ENCODE measurements at regions not wholly inside any gene's neighbourhood (a gene's known extent, or its start where the extent isn't known, plus 50 kb on each side); places are given as distances from the start of the nearest gene placed in this dataset.

DNA sequence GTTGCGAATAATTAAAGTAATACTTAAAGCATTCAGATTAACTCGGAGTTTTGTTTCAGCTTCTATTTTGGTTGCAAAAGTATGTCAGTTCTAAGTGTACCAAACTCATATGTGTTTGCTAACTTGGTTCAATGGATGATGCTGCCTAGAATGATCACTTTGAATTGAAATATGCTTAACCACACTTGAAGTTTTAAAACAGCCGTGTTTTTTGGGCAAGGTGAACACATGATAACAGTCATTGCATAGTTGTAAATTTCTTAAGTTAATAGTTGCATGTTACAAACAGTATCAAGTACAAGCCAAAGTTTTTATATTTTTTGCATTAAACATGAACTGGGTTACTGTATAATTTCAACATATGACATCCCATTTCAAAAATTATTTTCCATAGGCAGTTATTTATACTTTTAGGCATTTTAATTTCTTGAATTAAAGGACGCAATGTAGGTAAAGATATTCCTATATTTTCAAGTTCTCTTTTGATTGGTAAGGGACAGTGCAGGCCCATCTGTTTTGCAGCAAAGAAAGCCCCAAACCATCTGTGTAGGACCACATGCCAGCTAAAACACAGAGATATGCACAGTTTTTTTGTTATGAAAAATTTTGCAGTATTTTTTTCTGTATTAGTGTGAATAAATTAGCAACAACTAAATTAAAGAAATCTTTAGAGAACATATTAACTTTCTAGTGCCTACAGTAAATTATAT lies 575.5 kb downstream of the PRKD1 start:
- Histone ChIP-seq H4K91ac (replicated peaks; ENCODE audit: insufficient read length, low read length) (no peak overlapping the region), H3K27me3 (replicated peaks in 1 of 4; ENCODE audit: control insufficient read depth in 3 of 4, extremely low read depth in 1 of 4, insufficient read depth in 3 of 4, low read length in 3 of 4) (no peaks in the 10 kb centered on the region), H3K56ac (replicated peaks; ENCODE audit: insufficient read length, low read depth, low read length) (no peak overlapping the region), H3K9ac (replicated peaks in 1 of 4; ENCODE audit: extremely low read depth in 1 of 4, low read depth in 3 of 4, low read length in 3 of 4) (no peak overlapping the region), H2AFZ (ENCODE audit: low read length) (no peak overlapping the region), H4K20me1 (replicated peaks in 1 of 2; ENCODE audit: control insufficient read depth in 1 of 2, insufficient read depth in 2 of 2, low read length in 2 of 2) (no peaks in the 10 kb centered on the region), H3K4ac (replicated peaks; ENCODE audit: insufficient read length, low read depth, low read length) (no peak overlapping the region), H3K4me1 (replicated peaks in 1 of 4; ENCODE audit: control insufficient read depth in 3 of 4, insufficient read depth in 4 of 4, low read length in 3 of 4) (no peaks in the 10 kb centered on the region), H3K36me3 (ENCODE audit: control insufficient read depth in 2 of 4, insufficient read depth in 4 of 4, low read length in 3 of 4) (no peaks in the 10 kb centered on the region), H2BK120ac (replicated peaks; ENCODE audit: low read depth, low read length) (no peak overlapping the region), H2BK20ac (ENCODE audit: low read length) (no peak overlapping the region), H2BK15ac (ENCODE audit: low read length) (no peak overlapping the region), H3K18ac (ENCODE audit: extremely low read depth, low read length) (no peak overlapping the region), H3K14ac (ENCODE audit: insufficient read length) (no peak overlapping the region), H3K4me2 (ENCODE audit: insufficient read depth in 1 of 2, low read depth in 2 of 2, low read length in 2 of 2) (no peak overlapping the region), H2AK5ac (ENCODE audit: low read depth, low read length) (no peak overlapping the region), H3K9me3 (ENCODE audit: insufficient read depth in 2 of 2, low read depth in 1 of 2, low read length in 1 of 2) (no peaks in the 10 kb centered on the region), H3K79me2 (ENCODE audit: control insufficient read depth in 1 of 2, insufficient read depth in 2 of 2, low read length in 2 of 2) (no peaks in the 10 kb centered on the region), H3K4me3 (ENCODE audit: extremely low read depth in 1 of 4, insufficient read depth in 2 of 4, low read depth in 3 of 4, low read length in 4 of 4) (no peak overlapping the region), H3K23ac (ENCODE audit: insufficient read length) (no peak overlapping the region), H2BK12ac (ENCODE audit: low read depth, low read length) (no peak overlapping the region), H3K27ac (ENCODE audit: low read depth, low read length) (no peak overlapping the region), H3K23me2 (ENCODE audit: low read depth, low read length) (no peaks in the 10 kb centered on the region), H2BK5ac (ENCODE audit: low read depth, low read length) (no peak overlapping the region), H4K8ac (ENCODE audit: extremely low read depth, insufficient read depth, low read length) (no peak overlapping the region), H3K79me1 (ENCODE audit: low read depth, low read length) (no peaks in the 10 kb centered on the region), H4K5ac (ENCODE audit: insufficient read length, low read depth, low read length) (no peak overlapping the region)
- 91% methylated on average over 4 of the region's 4 CpGs; no CpG with 5 or more reads in 1 of the 2 experiments for WGBS, 2 experiments (ENCODE audit: extremely low coverage in 1 of 2, insufficient coverage in 1 of 2, insufficient read length in 1 of 2, insufficient replicate concordance in 2 of 2, low coverage in 1 of 2, low lambda C conversion rate in 2 of 2, missing lambda C conversion rate in 1 of 2)
- DNase-seq (ENCODE audit: low read depth in 1 of 2, low spot score in 2 of 2): no peak
- ChIA-PET CTCF (ENCODE audit: partially characterized antibody) (no interaction called here), POLR2A (ENCODE audit: partially characterized antibody) (no interaction called here)
- no peak for FAIRE-seq
- TF ChIP-seq CTBP2 (IDR thresholded peaks at IDR 0.05; ENCODE audit: borderline replicate concordance, insufficient read depth, insufficient read length, low read length) (no peak), JUN (IDR thresholded peaks at IDR 0.05; ENCODE audit: low read depth, low read length) (no peak), ATF3 (IDR thresholded peaks at IDR 0.05; ENCODE audit: insufficient read depth, low read depth, low read length) (no peak), KDM1A (IDR thresholded peaks at IDR 0.05; ENCODE audit: borderline replicate concordance, low read length) (no peak), SUZ12 (IDR thresholded peaks at IDR 0.05; ENCODE audit: low read length) (no peak), SIN3A (conservative IDR thresholded peaks at IDR 0.05 in 1 of 2, IDR thresholded peaks at IDR 0.05 in 1 of 2; ENCODE audit: low read depth in 1 of 2, low read length in 2 of 2) (no peak), RNF2 (IDR thresholded peaks at IDR 0.05; ENCODE audit: borderline replicate concordance, low read depth, low read length, missing control alignments, poor library complexity, severe bottlenecking) (no peak), SP2 (IDR thresholded peaks at IDR 0.05; ENCODE audit: low read length) (no peak), TAF1 (IDR thresholded peaks at IDR 0.05; ENCODE audit: low read depth, low read length) (no peak), RBBP5 (IDR thresholded peaks at IDR 0.05; ENCODE audit: borderline replicate concordance, low read depth, low read length) (no peak), SP1 (IDR thresholded peaks at IDR 0.05; ENCODE audit: low read depth, low read length) (no peak), TEAD4 (IDR thresholded peaks at IDR 0.05; ENCODE audit: low read depth, low read length) (no peak), SIX5 (IDR thresholded peaks at IDR 0.05; ENCODE audit: low read depth, low read length) (no peak)
